Neural cell (in vitro differentiated cells): ENCODE measurements at regions not wholly inside any gene's neighbourhood (a gene's known extent, or its start where the extent isn't known, plus 50 kb on each side); places are given as distances from the start of the nearest gene placed in this dataset.
A peak's percentile ranks its signal among the peaks of the same experiment; 100 is the strongest.

Source experiments
- CTCF ChIP-seq: fragments of 450-650 bp; IDR thresholded peaks from 2 replicates; pipeline ENCODE4 v1.5.1; 2014; ENCODE audit warnings: antibody characterized with exemption, mild to moderate bottlenecking, moderate library complexity; ENCODE audit not compliant: poor library complexity, severe bottlenecking
- EP300 ChIP-seq: fragments of 450-650 bp; conservative IDR thresholded peaks from 2 replicates; pipeline ENCODE4 v1.6.1; 2014; ENCODE audit warnings: antibody characterized with exemption, mild to moderate bottlenecking, moderate library complexity; ENCODE audit not compliant: poor library complexity, severe bottlenecking
- SMC3 ChIP-seq: fragments of 450-650 bp; conservative IDR thresholded peaks from 2 replicates; pipeline ENCODE4 v1.6.1; 2014; ENCODE audit warnings: antibody characterized with exemption, mild to moderate bottlenecking, moderate library complexity; ENCODE audit not compliant: poor library complexity

- TF ChIP-seq EP300 (no peak), CTCF (peak; percentile 15), SMC3 (no peak)
These were observed 77.6 kb downstream of the CLRN3 start for GRCh38 chr10:127815147-127815546.
